ENCODE measurements at regions not wholly inside any gene's neighbourhood (a gene's known extent, or its start where the extent isn't known, plus 50 kb on each side); places are given as distances from the start of the nearest gene placed in this dataset.

DNA sequence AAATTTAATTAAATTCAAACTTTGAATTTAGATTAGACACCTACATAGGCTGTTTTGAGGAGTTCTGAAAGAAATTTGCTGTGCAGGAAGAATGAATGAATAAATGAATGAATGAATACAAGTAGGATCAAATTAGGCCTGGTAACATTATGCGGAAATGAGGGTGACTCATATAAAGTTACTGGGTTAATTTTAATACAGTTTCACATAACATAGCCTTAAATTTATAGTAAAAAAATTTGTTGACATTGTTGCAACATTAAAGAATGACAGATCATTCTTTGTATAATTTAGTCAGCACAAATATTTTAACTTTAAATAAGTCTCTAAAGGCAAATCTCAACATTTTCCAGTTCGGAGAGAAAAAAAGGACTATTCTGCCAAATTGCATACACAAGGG is 1293.1 kb upstream of the SLC39A10 start (continued):
- TF ChIP-seq SREBF2 (IDR thresholded peaks at IDR 0.05) (no peak), HDAC2 (IDR thresholded peaks at IDR 0.05) (no peak)
- TF ChIP-seq, protein P1, sequence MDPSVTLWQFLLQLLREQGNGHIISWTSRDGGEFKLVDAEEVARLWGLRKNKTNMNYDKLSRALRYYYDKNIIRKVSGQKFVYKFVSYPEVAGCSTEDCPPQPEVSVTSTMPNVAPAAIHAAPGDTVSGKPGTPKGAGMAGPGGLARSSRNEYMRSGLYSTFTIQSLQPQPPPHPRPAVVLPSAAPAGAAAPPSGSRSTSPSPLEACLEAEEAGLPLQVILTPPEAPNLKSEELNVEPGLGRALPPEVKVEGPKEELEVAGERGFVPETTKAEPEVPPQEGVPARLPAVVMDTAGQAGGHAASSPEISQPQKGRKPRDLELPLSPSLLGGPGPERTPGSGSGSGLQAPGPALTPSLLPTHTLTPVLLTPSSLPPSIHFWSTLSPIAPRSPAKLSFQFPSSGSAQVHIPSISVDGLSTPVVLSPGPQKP (IDR thresholded peaks at IDR 0.05; ENCODE audit: low read depth, low read length), result no peak

DNA sequence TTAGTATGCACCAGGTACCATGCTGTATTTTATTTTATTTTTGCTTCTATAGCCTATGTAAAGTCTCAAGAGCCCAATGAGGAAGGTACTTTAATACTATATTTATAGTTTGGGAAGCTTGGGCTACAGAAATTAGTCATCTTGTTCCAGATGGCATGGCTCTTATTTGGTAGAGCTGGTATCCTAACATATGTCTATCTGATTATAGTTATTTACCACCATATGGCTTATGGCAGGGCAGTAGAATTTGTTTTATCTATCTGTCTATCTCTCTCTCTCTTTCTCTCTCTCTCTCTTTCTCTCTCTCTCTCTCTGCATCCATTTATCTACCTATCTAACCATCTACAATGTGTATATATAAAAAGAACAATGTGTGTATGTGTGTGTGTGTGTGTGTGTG is 1293.7 kb upstream of the SLC39A10 start:
- no peaks in the 10 kb centered on the region for H3K9me3 ChIP-seq
- H3K4me3 ChIP-seq, result no peak overlapping the region
- no peak overlapping the region for H3K4me2 ChIP-seq
- no peak for FAIRE-seq
- no peaks in the 10 kb centered on the region for H3K4me1 ChIP-seq
- DNase-seq (ENCODE audit: low read depth in 1 of 2, low spot score in 1 of 2), result no peak
- no peak overlapping the region for H3K27ac ChIP-seq
- CTCF ChIA-PET, result no interaction called here
- POLR2A ChIA-PET, result no interaction called here
- TF ChIP-seq CBX8 (IDR thresholded peaks at IDR 0.05) (no peak), GATA3 (IDR thresholded peaks at IDR 0.05; ENCODE audit: borderline replicate concordance) (no peak), CEBPB (IDR thresholded peaks at IDR 0.05) (no peak), CBX2 (IDR thresholded peaks at IDR 0.05; ENCODE audit: borderline replicate concordance, low read depth) (no peak), HDAC2 (IDR thresholded peaks at IDR 0.05) (no peak), EHMT2 (IDR thresholded peaks at IDR 0.05; ENCODE audit: low read depth) (no peak)
- ATAC-seq, result no peak

DNA sequence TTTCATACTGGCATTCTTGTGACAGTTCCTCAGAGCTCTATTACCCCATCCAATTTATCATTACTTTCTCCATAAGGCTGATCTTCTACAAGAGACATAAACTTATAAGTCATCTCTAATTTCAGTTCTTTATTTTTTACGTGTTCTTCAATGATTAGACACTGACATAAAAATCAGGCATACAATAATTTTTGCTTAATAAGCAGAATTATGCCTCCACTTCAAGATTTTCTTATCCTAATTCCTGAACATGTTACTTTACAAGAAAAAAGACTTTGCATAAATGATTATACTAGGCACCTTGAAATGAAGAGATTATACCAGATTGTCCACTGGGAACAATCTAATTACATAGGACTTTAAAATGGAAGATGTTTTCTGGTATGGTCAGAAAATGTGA is 1304.5 kb upstream of the SLC39A10 start:
- ATAC-seq (no peak), FAIRE-seq (no peak), DNase-seq (ENCODE audit: low read depth in 1 of 2, low spot score in 1 of 2) (no peak)
- WGBS (ENCODE audit: missing lambda C conversion rate), result 23% methylated on average over 1 of the region's 1 CpG
- ChIA-PET POLR2A (no interaction called here), CTCF (no interaction called here)
- Histone ChIP-seq H3K27ac (no peak overlapping the region), H3K4me1 (no peaks in the 10 kb centered on the region), H3K9me3 (no peaks in the 10 kb centered on the region; the same call in 2 of the 3 replicates), H3K4me2 (no peak overlapping the region), H3K4me3 (no peak overlapping the region)
- TF ChIP-seq ZSCAN20 (CRISPR knock-in tag; IDR thresholded peaks at IDR 0.05) (no peak), TFCP2L1 (CRISPR knock-in tag; IDR thresholded peaks at IDR 0.05) (no peak), HOXB5 (CRISPR knock-in tag; IDR thresholded peaks at IDR 0.05) (no peak), MAFK (IDR thresholded peaks at IDR 0.05; ENCODE audit: partially characterized antibody) (peak; percentile 88), HOXA7 (CRISPR knock-in tag; IDR thresholded peaks at IDR 0.05) (no peak), HOXB13 (CRISPR knock-in tag; IDR thresholded peaks at IDR 0.05; ENCODE audit: low read depth) (no peak)
- TF ChIP-seq, protein P2, sequence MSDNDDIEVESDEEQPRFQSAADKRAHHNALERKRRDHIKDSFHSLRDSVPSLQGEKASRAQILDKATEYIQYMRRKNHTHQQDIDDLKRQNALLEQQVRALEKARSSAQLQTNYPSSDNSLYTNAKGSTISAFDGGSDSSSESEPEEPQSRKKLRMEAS (IDR thresholded peaks at IDR 0.05), result no peak

DNA sequence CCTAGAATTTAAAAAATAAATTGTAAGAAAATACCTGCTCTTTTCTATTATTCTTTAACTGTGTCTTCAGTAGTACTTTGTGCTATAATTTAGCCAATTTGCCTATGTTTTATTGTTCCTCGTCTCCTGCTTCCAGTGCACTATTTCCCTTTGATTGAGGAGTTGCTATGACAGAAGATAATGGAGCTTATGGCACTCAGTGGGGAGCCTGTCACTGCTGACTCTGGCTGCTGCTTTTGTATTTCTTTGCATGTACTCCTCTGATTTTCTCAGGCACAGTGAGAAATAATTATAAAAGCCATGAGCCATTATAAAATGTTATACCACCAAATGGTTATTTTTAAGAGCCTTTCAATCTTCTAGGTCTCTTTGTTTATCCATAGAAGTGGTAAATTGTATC is 1310.8 kb upstream of the SLC39A10 start:
- CTCF ChIA-PET, result no interaction called here
- DNase-seq (ENCODE audit: low read depth in 1 of 2, low spot score in 1 of 2) (no peak), FAIRE-seq (no peak), ATAC-seq (no peak)
- Histone ChIP-seq H3K27ac (no peak overlapping the region), H3K4me2 (no peak overlapping the region), H3K4me1 (no peaks in the 10 kb centered on the region), H3K9me3 (no peaks in the 10 kb centered on the region), H3K4me3 (no peak overlapping the region)
- TF ChIP-seq GATA3 (IDR thresholded peaks at IDR 0.05; ENCODE audit: borderline replicate concordance), result no peak
- POLR2A ChIA-PET, result no interaction called here
- 11% methylated on average over 1 of the region's 1 CpG for WGBS (ENCODE audit: missing lambda C conversion rate)

DNA sequence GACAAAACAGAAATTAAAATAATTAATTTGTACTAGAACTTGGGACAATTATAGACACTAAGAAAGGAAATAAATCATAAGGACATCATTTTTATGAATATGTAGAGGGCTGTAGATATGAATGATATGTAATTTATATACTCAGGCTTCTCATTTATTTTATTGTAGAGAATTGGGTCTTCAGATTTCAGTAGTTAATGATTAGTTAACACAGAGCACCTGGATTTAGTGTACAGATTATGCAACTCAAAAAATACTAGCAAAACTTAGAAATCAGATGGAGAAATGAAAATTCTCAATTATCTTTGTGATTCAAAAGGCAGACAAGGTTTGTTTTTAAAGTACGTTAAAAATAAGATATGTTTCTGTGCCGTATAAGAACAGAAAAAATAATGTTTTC is 1311.7 kb upstream of the SLC39A10 start:
- TF ChIP-seq NFE2L2 (conservative IDR thresholded peaks at IDR 0.05; ENCODE audit: low read length) (no peak), PHF8 (IDR thresholded peaks at IDR 0.05; ENCODE audit: borderline replicate concordance, low read depth) (no peak), POLR2A (IDR thresholded peaks at IDR 0.05; ENCODE audit: low read length) (no peak), MAFK (IDR thresholded peaks at IDR 0.05; ENCODE audit: partially characterized antibody) (no peak)
- no peak overlapping the region for H3K4me3 ChIP-seq
- CTCF ChIA-PET, result no interaction called here
- no peak overlapping the region for H3K27ac ChIP-seq
- FAIRE-seq, result no peak
- 75% methylated on average over 2 of the region's 2 CpGs for WGBS (ENCODE audit: missing lambda C conversion rate)
- no peaks in the 10 kb centered on the region for H3K9me3 ChIP-seq
- H3K4me2 ChIP-seq, result no peak overlapping the region
- POLR2A ChIA-PET, result no interaction called here
- DNase-seq (ENCODE audit: low read depth in 1 of 2, low spot score in 1 of 2), result no peak
- ATAC-seq, result no peak
- H3K4me1 ChIP-seq, result no peaks in the 10 kb centered on the region

DNA sequence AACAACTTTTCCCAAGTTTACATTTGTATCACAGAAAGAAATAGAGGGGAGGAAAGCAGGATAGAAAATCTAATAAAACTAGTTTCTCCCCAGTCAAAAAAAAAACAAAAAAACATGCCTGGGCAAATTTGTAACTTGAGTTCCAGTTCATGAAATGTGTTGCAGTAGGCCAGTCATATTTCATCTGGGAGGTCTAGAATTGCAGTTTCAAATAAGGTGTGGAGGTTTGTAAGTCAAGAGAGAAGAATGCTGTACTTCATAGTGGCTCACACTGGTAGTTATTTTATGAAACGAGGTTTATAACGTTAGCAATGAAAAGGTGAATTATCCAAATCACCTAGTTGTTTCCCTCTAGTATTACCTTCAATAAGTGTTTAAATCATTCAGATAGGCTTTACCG is 1313.9 kb upstream of the SLC39A10 start:
- H3K4me2 ChIP-seq, result no peak overlapping the region
- no peaks in the 10 kb centered on the region for H3K9me3 ChIP-seq
- no peak for ATAC-seq
- WGBS (ENCODE audit: missing lambda C conversion rate), result 56% methylated on average over 3 of the region's 3 CpGs
- CTCF ChIA-PET, result no interaction called here
- no peak overlapping the region for H3K4me3 ChIP-seq
- POLR2A ChIA-PET, result no interaction called here
- H3K4me1 ChIP-seq, result no peaks in the 10 kb centered on the region
- no peak overlapping the region for H3K27ac ChIP-seq
- no peak for FAIRE-seq
- no peak for DNase-seq (ENCODE audit: low read depth in 1 of 2, low spot score in 1 of 2)
- TF ChIP-seq HDAC2 (IDR thresholded peaks at IDR 0.05) (no peak), FOXS1 (CRISPR knock-in tag; IDR thresholded peaks at IDR 0.05) (no peak), ZFP36 (IDR thresholded peaks at IDR 0.05; ENCODE audit: borderline replicate concordance, partially characterized antibody) (no peak), ZNF302 (CRISPR knock-in tag; IDR thresholded peaks at IDR 0.05) (no peak), KDM5A (IDR thresholded peaks at IDR 0.05) (no peak)
- TF ChIP-seq, protein P3, sequence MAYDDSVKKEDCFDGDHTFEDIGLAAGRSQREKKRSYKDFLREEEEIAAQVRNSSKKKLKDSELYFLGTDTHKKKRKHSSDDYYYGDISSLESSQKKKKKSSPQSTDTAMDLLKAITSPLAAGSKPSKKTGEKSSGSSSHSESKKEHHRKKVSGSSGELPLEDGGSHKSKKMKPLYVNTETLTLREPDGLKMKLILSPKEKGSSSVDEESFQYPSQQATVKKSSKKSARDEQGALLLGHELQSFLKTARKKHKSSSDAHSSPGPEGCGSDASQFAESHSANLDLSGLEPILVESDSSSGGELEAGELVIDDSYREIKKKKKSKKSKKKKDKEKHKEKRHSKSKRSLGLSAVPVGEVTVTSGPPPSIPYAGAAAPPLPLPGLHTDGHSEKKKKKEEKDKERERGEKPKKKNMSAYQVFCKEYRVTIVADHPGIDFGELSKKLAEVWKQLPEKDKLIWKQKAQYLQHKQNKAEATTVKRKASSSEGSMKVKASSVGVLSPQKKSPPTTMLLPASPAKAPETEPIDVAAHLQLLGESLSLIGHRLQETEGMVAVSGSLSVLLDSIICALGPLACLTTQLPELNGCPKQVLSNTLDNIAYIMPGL (CRISPR knock-in tag; IDR thresholded peaks at IDR 0.05; ENCODE audit: borderline replicate concordance), result no peak
- TF ChIP-seq, protein P4, sequence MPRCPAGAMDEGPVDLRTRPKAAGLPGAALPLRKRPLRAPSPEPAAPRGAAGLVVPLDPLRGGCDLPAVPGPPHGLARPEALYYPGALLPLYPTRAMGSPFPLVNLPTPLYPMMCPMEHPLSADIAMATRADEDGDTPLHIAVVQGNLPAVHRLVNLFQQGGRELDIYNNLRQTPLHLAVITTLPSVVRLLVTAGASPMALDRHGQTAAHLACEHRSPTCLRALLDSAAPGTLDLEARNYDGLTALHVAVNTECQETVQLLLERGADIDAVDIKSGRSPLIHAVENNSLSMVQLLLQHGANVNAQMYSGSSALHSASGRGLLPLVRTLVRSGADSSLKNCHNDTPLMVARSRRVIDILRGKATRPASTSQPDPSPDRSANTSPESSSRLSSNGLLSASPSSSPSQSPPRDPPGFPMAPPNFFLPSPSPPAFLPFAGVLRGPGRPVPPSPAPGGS (IDR thresholded peaks at IDR 0.05), result no peak
- TF ChIP-seq, protein P5, sequence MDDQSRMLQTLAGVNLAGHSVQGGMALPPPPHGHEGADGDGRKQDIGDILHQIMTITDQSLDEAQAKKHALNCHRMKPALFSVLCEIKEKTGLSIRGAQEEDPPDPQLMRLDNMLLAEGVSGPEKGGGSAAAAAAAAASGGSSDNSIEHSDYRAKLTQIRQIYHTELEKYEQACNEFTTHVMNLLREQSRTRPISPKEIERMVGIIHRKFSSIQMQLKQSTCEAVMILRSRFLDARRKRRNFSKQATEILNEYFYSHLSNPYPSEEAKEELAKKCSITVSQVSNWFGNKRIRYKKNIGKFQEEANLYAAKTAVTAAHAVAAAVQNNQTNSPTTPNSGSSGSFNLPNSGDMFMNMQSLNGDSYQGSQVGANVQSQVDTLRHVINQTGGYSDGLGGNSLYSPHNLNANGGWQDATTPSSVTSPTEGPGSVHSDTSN (IDR thresholded peaks at IDR 0.05), result no peak
